Caki2 (cell line): ENCODE measurements at regions not wholly inside any gene's neighbourhood (a gene's known extent, or its start where the extent isn't known, plus 50 kb on each side); places are given as distances from the start of the nearest gene placed in this dataset.
A peak's percentile ranks its signal among the peaks of the same experiment; 100 is the strongest.
"Not testable (repeated sequence)": the region's sequence is repeated elsewhere in the genome, so short reads cannot be mapped to it uniquely, and the experiment has no call there.

ENCODE experiments used
- DNase-seq: peaks from one replicate; pipeline ENCODE4 v3.0.0-alpha.2; 2015; ENCODE audit warnings: low read depth
- in situ Hi-C: cut with HindIII; loops from 2 replicates; pipeline ENCODE4 v1.10.0; 2016; ENCODE audit warnings: low sequenced_read_pairs, low pct_unique_long_range_greater_than_20kb, mixed read lengths

GRCh38 chr4:189667386-189667785, 273.3 kb upstream of the FRG1 start:
- not testable (repeated sequence) for DNase-seq

GRCh38 chr4:189697675-189698245, 242.9 kb upstream of the FRG1 start:
- in situ Hi-C loops, DNase-seq: not testable (repeated sequence)

More at GRCh38 chr4:189667386-189667785, 273.3 kb upstream of the FRG1 start:
- in situ Hi-C loops = not testable (repeated sequence)

GRCh38 chr4:189703000-189703399, 237.7 kb upstream of the FRG1 start:
- in situ Hi-C loops, DNase-seq: not testable (repeated sequence)

- in situ Hi-C loops, DNase-seq: not testable (repeated sequence)
These were observed 233.9 kb upstream of the FRG1 start for GRCh38 chr4:189706821-189707220.

- in situ Hi-C loops, DNase-seq: not testable (repeated sequence)
These were observed 233.4 kb upstream of the FRG1 start for GRCh38 chr4:189707227-189707626.

- in situ Hi-C loops, DNase-seq: not testable (repeated sequence)
These were observed 228.7 kb upstream of the FRG1 start for GRCh38 chr4:189711956-189712355.

GRCh38 chr4:189721016-189721993, 219.4 kb upstream of the FRG1 start:
- in situ Hi-C loops, DNase-seq: not testable (repeated sequence)

GRCh38 chr4:189722324-189723003, 218.2 kb upstream of the FRG1 start:
- in situ Hi-C loops = not testable (repeated sequence)
- peak; percentile 10 for DNase-seq

- DNase-seq, in situ Hi-C loops: not testable (repeated sequence)
These were observed 212.6 kb upstream of the FRG1 start for GRCh38 chr4:189727982-189728638.

- in situ Hi-C loops = not testable (repeated sequence)
These were observed 208.7 kb upstream of the FRG1 start for GRCh38 chr4:189731989-189732388.

GRCh38 chr4:189733507-189733906, 207.2 kb upstream of the FRG1 start:
- DNase-seq, in situ Hi-C loops: not testable (repeated sequence)

More at GRCh38 chr4:189731989-189732388, 208.7 kb upstream of the FRG1 start:
- not testable (repeated sequence) for DNase-seq

GRCh38 chr4:189734648-189735267, 205.9 kb upstream of the FRG1 start:
- in situ Hi-C loops, DNase-seq: not testable (repeated sequence)

GRCh38 chr4:189736656-189737055, 204.0 kb upstream of the FRG1 start:
- DNase-seq, in situ Hi-C loops: not testable (repeated sequence)

- DNase-seq, in situ Hi-C loops: not testable (repeated sequence)
These were observed 200.6 kb upstream of the FRG1 start for GRCh38 chr4:189740118-189740517.

GRCh38 chr4:189740873-189741272, 199.8 kb upstream of the FRG1 start:
- in situ Hi-C loops = no loop called here
- DNase-seq = no peak

GRCh38 chr4:189753092-189753491, 187.6 kb upstream of the FRG1 start:
- in situ Hi-C loops, DNase-seq: not testable (repeated sequence)

GRCh38 chr4:189763583-189763982, 177.1 kb upstream of the FRG1 start:
- DNase-seq = no peak
- in situ Hi-C loops = no loop called here

- in situ Hi-C loops = no loop called here
- DNase-seq = peak; percentile 14
These were observed 175.4 kb upstream of the FRG1 start for GRCh38 chr4:189765301-189765700.
